EL (cell line): ENCODE measurements at regions not wholly inside any gene's neighbourhood (a gene's known extent, or its start where the extent isn't known, plus 50 kb on each side); places are given as distances from the start of the nearest gene placed in this dataset.

Experiments used
- DNase-seq: peaks from one replicate; pipeline ENCODE4 v3.0.0-alpha.2; 2016

DNA sequence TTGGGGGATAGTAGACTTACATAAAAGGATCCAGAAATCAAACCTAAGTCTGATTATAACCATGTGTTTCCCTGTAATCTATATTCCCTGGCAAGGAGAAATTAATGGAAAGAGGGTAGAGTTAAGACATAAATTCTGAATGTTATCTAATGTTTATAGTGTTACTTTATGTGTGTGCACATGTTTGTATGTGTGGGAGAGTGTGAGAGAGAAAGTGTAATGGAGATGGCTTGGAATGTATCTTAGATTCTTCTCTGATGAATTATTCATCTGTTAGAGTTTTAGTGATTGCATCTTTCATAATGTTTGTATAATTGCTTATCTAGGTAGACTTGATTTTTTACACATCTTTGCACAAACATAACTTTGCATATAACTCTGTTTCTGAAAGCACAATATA, 490.9 kb downstream of the FLRT2 start:
- peak; percentile 14 for DNase-seq

DNA sequence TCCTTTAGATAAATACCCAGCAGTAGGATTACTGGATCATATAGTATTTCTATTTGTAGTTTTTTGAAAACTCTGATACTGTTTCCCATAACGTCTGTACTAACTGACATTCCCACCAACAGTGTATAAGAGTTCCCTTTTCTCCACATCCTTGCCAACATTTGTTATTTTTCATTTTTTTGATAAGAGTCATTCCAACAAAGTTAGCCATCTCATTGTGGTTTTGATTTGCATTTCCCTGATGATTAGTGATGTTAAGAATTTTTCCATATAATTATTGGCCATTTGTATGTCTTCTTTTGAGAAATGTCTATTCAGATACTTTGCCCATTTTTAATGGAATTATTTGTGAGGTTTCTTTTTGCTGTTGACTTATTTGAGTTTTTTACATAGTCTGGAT, 486.0 kb downstream of the FLRT2 start:
- DNase-seq: peak; percentile 68

DNA sequence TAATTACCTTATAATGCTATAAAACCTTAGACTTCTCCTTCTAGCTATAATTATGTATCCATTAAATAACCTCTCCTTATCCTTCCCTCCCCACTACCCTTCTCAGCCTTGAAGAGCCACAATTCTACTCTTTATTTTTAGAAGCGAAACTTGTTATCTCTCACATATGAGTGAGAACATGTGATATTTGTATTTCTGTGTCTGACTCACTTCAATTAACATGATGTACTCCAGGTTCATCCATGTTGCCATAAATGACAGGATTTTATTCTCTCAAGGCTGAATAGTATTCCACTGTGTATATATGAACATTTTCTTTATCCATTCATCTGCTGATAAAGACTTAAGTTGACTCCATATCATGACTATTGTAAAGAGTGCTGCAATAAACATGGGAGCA, 485.6 kb downstream of the FLRT2 start:
- no peak for DNase-seq

DNA sequence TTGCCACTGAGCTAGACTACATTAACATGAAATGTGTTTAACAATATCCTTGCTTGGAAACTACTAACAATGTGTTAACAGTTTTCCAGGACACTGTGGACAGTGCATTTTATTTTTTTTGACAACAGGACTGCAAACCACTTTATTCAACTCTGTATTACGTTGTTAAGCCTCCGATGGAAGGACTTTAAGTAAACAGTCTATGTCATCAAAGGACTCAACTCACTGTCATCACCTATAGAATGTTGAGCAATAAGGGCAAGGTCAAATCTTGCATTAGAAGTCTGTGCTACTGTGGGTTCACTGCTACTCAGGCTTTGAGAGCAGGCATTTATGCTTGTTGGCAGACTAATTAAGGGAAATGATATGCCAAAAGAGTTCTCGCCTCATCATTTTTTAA, 483.7 kb downstream of the FLRT2 start:
- DNase-seq: peak; percentile 57

DNA sequence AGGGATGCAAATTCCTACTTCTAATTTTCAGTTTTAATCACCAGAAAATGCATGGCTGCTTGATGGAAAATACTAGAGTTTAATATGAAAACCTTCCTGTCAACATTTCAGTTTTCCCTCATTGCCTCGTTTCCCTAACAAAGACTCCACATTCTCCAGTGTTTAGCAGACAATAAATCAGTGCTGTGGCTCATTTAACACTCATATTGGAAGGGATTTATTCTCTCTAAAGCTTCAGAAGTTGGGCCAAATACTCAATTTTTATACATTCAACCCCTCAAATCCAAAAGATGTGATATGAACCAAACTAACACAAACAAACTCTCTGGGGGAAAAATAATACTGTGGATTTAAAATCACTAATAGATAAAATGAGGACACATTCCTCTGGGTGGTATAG, 482.5 kb downstream of the FLRT2 start:
- no peak for DNase-seq

- DNase-seq: peak; percentile 47
These were observed 474.1 kb downstream of the FLRT2 start for GRCh38 chr14:86003998-86004397.

DNA sequence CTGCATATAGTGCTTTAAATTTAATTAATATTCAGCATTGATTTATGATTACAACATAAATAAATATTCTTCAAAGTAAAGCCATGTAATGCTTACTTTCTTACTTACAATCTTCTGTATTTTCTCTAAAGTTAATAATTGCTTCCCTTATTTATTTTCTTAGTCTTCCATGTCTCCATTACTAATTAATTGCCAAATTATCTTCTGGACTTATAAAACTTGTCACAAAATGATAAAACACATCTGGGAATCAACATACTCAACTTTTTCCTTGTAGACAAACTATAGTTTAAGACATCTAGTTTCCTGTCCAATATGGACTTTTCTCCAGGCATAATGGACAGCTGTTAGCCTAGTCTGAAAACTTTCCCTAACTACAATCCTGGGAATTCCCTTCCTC, 466.6 kb downstream of the FLRT2 start:
- no peak for DNase-seq

DNA sequence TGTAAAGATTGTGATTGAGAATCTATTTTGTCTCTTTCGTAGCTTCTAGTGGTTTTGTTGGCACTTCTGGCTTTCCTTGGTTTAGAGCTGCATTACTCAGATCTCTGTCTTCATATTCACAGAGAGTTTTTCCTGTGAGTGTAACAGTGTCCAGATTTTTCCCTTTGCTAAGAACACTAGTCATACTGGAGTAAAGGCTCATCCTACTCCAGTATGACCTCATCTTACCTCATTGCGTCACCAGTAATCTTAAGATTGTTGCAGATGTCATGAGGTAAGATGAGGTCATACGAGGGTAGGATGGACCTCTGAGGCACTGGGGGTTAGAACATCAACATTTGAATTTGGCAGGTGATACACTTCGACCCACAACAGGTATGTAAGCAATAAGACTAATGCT, 461.2 kb downstream of the FLRT2 start:
- peak; percentile 31 for DNase-seq

GRCh38 chr14:85987907-85988306, 458.0 kb downstream of the FLRT2 start:
- DNase-seq: no peak

DNA sequence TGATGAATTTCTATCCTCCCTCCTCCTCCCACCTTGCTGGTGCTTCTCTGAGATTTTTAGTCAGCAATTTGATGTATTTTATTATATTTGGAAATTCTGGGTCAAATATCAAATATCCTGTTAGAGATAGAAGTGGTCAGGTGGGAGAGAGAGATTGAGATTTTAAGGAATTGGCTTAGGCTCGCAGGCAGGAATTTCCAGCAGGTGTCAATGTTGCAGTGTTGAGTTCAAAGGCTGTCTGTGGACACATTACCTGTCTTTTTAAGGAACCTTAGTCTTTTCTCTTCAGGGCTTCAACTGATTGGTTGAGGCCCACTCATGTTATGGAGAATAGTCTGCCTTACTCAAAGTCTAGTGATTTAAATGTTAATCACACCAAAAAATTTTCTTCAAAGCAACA, 457.3 kb downstream of the FLRT2 start:
- DNase-seq: no peak

DNA sequence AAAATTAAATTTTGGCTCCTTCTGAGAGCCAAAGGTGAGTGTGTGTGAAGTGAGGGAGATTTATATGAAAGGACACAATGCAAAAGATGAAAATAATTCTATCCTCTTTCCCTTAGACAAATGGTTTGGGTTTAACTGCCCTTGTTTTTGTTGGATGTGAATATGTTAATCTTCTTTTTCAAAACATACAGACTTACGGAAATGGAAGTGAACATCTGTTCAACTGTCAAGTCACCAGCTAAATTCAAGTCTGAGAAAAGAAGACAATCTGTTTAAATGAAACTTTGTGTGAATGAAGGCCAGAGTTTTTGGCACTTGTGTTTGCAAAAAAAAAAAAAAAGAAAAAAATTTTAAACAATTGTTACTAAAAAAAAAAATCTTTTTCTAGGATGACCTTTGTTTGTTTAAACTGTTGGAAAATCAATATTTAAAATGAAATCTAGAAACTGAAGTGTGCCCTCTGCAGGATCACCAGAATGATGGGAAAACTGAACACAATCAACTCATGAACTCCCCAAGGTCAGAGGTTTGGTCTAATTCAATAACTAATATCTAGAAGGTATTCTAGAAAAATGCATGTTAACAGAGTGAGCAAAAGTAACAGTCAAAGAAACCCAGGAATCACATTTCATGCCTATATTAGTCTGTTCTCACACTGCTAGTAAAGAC, 448.8 kb downstream of the FLRT2 start:
- no peak for DNase-seq

- no peak for DNase-seq
These were observed 444.7 kb downstream of the FLRT2 start for GRCh38 chr14:85974602-85975001.

GRCh38 chr14:85963486-85963885, 433.5 kb downstream of the FLRT2 start:
- DNase-seq: no peak

DNA sequence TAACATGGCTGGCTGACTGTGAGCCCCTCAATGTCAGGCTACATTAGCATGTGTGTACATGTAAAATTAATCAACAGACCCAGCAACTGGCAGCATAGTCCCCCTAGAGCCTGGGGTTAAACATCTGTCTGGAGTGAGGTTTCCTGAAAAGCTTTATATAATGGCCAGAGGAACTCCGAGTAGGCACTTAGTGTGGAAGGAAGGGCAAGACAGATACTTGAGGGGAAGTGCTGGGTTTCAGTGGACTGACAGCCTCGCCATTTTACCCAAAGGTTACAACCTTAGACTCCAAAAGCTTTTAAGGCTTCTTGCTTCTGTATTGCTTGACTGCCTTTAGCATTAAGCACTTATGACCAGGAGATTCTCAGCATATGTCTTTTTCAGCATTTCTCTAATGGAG, 430.8 kb downstream of the FLRT2 start:
- no peak for DNase-seq

- DNase-seq: no peak
These were observed 429.1 kb downstream of the FLRT2 start for GRCh38 chr14:85959063-85959462.

DNA sequence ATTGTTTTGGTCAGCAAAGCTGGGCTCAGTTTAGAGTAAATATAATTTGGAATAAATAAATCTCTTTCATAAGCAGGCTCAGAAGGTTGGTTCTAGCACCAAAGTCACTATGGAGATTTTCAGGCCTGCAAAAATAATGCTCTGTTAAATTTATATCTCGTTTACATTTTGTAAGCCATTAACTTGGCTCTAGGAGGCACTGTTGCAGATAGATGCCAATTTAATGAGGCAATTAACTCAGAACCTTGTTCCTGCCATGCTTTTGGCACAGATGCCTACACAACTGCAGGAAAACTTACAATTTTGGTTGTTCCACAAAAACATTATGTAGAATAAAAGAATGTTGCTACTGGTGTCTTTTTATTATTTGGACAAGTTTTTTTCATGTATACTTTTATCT, 428.1 kb downstream of the FLRT2 start:
- no peak for DNase-seq

- DNase-seq: no peak
These were observed 423.3 kb downstream of the FLRT2 start for GRCh38 chr14:85953265-85953664.

DNA sequence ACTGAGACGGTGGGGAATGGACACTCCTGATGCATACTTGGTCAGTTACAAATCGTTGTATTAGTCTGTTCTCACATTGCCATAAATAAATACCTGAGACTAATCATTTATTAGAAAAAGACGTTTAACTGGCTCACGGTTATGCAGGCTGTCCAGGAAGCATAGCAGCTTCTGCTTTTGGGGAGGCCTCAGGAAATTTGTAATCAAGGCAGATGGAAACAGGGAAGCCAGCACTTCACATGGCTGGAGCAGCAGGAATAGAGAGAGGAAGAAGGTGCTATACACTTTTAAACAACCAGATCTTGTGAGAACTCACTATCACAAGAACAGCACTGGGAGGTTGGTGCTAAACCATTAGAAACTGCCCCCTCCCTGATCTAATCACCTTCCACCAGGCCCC, 418.2 kb downstream of the FLRT2 start:
- no peak for DNase-seq

DNA sequence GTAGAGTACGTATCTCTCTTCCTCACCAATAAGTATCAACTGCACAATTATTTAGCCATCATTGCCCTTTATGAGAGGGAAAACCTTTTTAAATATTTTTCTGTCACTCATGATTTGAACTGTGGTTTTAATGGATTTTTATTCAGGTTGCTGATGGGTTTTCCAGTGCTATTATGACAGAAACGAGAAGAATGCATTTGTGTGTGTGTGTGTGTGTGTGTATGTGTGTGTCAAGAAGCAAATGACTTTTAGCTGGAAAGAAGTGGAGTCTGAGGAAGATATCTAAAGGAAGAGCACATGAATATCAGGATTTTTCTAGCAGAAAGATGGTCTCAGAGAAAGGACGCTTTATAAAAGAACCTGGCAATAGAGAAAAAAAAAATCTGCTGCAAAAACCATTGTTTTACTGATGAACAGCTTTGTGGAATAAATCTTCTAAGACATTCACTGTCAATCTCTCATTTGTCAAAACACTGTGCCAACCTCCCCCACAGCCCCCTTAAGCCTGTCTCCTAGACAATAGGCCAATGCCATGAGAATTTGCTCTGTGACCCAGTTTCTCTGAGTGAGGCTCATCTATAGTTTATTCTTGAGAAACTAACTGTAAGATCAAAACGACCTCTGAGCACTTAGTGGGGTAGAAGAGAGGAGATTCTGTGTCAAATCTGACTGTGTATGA, 417.7 kb downstream of the FLRT2 start:
- no peak for DNase-seq

DNA sequence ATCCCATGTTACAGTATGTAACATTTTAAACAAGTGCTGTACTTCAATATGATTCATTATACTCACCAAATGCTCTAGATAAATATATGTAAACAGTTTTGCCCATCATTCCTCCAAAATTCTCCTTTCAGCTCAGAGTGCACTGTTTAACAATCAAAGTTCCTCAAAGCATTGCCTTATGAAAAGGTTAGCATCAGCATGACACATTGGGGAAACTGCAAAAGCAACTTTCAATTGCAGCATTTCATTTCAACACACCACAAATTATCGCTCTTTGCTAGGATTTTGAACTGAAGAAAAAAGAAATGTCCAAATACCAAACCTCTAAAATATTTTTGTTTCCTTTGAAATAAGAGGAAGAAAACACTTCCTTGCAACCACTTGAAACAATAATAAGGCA, 413.2 kb downstream of the FLRT2 start:
- no peak for DNase-seq

DNA sequence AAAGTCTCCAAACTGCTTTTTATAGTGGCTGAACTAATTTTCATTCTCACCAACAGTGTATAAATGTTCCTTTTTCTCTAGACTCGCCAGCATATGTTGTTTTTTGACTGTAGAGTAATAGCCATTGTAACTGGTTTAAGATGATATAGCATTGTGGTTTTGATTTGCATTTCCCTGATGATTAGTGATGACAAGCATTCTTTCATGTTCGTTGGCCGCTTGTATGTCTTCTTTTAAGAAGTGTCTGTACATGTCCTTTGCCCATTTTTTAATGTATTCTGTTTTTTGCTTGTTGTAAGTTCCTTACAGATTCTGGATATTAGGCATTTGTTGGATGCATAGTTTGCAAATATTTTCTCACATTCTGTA, 404.9 kb downstream of the FLRT2 start:
- peak; percentile 2 for DNase-seq

GRCh38 chr14:85934123-85934885, 404.4 kb downstream of the FLRT2 start:
- DNase-seq: peak; percentile 15

DNA sequence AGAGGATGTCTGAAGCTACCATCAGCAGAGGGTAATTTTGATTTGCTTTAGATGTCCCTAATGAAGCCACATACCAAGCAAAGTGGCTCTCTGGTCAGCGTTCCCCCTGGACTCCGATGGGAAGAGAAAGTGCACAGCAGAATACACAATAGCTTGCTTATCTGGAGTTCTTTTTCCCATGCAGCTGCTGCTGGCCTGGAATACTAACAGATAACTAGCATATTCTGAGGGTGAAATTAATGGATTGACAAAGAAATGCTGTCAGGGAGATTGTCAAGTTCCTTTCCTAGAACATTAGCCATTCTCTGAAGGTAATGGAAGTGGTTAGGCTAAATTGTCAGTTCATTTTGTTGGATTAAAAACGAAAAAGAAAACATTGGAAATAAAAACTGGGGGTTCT, 391.3 kb downstream of the FLRT2 start:
- DNase-seq: no peak

- no peak for DNase-seq
These were observed 387.8 kb downstream of the FLRT2 start for GRCh38 chr14:85917716-85918115.
